Activated T-helper 9 cell treated with anti-CD3 and anti-CD28 coated beads, Interleukin-2, amount 50 U/mL, for 16 hours (primary cell): ENCODE measurements at regions not wholly inside any gene's neighbourhood (a gene's known extent, or its start where the extent isn't known, plus 50 kb on each side); places are given as distances from the start of the nearest gene placed in this dataset.
"Not testable (repeated sequence)": the region's sequence is repeated elsewhere in the genome, so short reads cannot be mapped to it uniquely, and the experiment has no call there.

Source experiments
- DNase-seq: peaks from one replicate; pipeline ENCODE4 v3.0.0-alpha.2; 2020; ENCODE audit warnings: low read depth

DNA sequence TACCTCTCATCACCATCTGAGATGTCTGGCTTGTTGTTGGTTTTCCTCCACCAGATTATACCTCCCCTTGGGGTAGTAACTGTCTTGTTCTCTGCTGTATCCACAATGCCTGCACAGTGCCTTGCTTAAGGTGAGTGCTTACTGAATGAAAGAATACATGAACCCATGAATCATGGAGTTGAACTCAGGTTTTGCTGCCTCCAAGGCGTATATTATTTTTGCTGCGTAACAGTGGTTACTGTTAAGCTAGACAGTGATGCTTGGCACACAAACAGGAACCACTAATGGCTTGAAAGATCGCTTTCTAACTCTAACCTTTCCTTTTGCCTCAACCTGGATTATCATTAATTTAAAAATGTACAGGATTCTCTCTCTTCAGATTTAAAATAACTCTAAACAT is 695.8 kb downstream of the TOX3 start:
- DNase-seq = no peak

GRCh38 chr16:51849715-51850114 is 697.2 kb downstream of the TOX3 start:
- DNase-seq = no peak

DNA sequence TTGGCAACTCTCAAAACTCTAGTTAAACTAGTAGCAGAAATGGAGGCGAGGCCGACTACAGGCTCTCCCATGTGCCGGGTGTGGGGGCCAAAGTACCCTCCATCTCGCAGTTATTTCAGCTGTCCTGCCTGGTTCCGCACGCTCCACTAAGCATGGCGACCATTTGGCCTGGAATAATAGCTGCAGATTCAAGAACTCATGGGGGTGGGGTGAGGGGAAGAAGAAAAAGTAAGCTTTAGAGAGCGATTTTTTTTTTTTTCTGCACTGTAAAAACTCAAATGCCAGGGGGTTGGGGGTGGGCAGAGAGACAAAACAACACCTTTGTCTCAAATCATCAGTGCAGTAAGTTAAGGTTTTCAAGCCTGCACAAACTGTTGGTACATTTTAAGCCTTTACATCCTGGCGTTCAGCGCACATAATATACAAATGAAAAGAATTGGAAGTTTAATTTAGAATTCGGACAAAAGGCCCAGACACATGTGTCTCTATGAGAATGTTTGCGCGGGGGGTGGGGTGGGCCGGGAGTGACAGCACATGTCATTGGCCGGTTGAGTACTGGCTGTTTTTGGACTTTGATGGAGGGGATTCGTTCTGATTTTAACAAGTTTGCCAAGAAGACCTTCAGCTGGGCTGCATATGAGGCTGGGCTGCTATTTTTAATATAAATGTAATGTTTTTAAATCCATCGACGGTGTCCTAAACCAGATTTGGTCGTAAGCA is 694.7 kb upstream of the SALL1 start:
- no peak for DNase-seq

- no peak for DNase-seq
Measured at GRCh38 chr16:51839727-51840462, 688.8 kb upstream of the SALL1 start.

GRCh38 chr16:51834794-51835193 is 683.7 kb upstream of the SALL1 start:
- DNase-seq = no peak

DNA sequence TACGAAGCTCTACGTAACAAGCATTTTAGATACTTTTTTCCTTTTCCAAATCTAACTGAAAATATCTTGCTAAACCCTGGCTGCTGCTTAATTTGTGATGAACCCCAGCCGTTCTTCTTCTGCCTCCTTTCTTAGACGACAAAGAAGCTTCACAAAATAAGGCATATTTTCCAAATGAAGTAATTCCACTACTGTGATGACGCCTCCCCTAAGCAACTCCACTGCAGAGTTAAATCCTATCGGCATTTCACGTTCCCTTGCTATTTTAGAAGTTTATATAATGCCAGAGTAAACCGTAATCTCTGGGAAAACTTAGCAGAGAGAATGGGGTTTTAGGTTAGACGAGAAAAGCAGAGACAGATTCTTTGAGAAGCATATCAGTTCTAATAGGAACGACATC is 683.1 kb upstream of the SALL1 start:
- no peak for DNase-seq

- no peak for DNase-seq
Measured at GRCh38 chr16:51831595-51832367, 680.7 kb upstream of the SALL1 start.

DNA sequence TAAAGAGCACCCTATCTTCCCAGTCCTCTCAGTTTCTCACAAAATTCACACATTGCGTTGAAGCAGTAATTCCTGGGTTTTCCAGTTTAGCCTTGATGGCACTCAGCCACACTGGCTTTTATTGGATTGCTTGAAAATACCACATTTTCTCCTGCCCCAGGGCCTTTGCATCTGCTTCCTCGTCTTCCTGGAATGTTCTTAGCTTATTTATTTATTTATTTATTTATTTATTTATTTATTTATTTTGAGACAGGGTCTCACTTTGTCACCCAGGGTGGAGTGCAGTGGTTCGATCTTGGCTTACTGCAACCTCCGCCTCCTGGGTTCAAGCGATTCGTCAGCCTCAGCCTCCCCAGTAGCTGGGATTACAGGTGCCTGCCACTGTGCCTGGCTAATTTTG is 680.0 kb upstream of the SALL1 start:
- not testable (repeated sequence) for DNase-seq

DNA sequence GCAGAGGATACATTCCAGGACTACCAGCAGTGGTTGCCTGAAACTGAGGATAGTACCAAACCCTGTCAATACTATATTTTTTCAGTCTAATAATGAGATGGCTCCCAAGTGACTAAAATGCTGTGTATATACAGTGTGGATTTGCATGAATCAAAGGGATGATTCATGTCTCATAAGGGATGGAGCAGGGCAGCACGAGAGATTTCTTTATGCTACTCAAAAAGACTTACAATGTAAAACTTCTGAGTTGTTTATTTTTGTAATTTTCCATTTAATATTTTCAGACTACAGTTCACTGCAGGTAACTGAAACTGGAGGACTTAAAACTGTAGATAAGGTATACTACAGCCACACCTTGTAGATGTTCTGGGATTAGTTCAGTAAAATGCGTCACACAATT is 674.7 kb upstream of the SALL1 start:
- DNase-seq = no peak

DNA sequence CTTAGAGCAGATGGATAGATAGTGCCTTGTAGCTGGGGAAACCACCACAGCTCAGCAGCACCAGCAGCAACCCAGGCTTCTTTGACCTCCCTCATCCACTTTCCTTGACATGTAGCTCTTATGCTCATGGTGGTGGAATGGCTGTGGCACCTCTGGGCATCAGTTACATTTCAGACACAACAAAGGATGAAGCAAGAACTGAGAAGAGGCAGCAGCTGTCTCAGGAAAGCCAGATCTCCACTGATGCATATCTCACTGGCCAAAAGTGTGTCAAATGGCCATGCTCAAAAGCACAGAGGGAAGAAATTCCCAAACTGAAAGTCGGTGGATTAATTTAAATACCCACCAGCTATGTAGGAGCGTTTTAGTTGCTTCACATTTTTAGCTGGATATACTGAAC is 671.4 kb upstream of the SALL1 start:
- DNase-seq = no peak

GRCh38 chr16:51821527-51821926 is 670.5 kb upstream of the SALL1 start:
- no peak for DNase-seq

DNA sequence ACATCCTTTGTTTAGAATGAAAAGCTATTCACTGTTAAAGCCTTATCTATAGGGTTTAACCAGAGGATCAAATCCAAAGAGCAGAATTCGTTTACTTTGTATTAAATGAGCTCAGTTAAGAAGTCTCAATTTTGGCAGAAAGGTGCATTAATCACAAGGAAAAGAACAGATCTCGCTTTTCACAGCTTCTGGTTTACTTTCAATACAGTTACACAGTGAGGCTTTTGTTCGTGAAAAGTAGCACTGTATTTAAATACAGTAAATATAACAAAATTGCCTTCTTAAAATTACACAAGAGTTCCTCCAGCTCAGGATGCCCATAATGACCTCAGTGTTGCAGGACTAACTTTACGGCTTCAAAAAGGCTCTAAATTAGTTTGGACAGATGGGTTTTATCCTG is 669.1 kb upstream of the SALL1 start:
- no peak for DNase-seq

GRCh38 chr16:51818342-51818944 is 667.4 kb upstream of the SALL1 start:
- DNase-seq = no peak

- no peak for DNase-seq
Measured at GRCh38 chr16:51816929-51817328, 665.9 kb upstream of the SALL1 start.

- no peak for DNase-seq
Measured at GRCh38 chr16:51815523-51815922, 664.5 kb upstream of the SALL1 start.

DNA sequence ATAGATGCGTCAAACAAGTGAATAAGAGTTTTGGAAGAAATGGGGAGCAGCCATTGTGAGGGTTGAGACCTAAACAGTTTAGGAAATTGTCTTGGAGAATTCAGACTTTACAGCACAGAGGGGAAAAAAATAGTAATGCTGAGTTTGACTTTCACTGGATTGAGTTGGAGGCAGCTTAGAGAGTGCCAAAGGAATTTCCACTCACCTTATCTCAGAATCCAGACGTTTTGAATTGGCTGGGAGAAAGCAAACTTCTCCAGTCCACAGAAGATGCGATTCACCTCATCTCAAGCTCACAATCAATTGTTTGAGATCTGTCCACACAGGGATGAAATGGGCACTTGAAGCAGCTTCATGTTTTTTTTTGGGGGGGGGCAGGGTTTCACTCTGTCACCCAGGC is 663.5 kb upstream of the SALL1 start:
- no peak for DNase-seq

- DNase-seq = no peak
Measured at GRCh38 chr16:51813609-51814008, 662.5 kb upstream of the SALL1 start.

- no peak for DNase-seq
Measured at GRCh38 chr16:51812945-51813344, 661.9 kb upstream of the SALL1 start.

- DNase-seq = no peak
Measured at GRCh38 chr16:51807551-51807950, 656.5 kb upstream of the SALL1 start.

- no peak for DNase-seq
Measured at GRCh38 chr16:51801635-51802034, 650.6 kb upstream of the SALL1 start.

DNA sequence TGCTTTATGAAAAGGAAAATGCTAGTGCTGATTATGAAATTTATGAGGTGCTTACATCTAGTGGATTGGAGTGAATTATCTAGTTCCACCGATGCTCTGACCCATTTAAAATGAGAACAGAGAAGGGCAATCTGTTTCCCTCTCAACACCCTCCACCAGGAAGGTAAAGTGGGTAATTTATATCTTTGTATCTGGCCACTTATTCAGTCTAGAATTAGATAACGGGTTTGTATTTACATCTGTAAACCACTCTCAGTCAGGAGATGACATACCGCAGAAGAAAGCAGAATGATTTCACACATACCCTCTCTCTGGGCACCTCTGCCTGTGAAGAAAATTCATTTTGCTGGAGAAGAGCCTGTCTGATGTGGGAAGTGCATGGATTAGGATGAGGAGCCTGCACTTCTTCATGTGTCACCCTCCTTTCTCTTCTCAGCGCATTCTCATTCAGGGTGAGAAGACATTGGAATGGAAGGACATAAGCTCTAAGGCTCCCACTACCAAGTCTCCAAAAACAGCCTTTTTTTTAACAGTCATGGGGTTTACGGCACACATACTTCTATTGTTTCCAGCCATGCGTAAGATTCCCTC is 646.7 kb upstream of the SALL1 start:
- no peak for DNase-seq

GRCh38 chr16:51779240-51779639 is 628.2 kb upstream of the SALL1 start:
- DNase-seq = no peak
